ENCODE measurements at regions not wholly inside any gene's neighbourhood (a gene's known extent, or its start where the extent isn't known, plus 50 kb on each side); places are given as distances from the start of the nearest gene placed in this dataset.

DNA sequence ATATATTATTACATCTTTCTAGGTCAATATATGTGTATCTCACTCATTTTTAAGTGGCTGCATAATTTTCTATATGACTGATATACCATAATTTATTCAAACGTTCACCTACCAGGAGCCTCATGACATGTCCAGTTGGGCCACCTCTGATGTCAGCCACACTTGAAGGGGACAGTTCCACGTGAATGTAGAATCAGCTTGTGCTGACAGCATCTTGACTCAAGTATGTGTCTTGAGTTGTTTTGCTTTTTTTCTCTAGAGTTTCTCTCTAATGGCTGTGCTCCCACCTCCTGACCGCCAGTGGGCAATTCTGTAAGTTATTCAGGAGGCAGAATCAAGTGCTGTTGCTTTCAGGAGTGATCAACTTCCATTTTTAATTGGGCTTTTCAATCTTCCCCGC lies 237.9 kb downstream of the NFKBIZ start:
- POLR2A ChIA-PET: no interaction called here
- no peaks in the 10 kb centered on the region for H3K4me1 Mint-ChIP-seq (ENCODE audit: low read depth, unreplicated experiment)

DNA sequence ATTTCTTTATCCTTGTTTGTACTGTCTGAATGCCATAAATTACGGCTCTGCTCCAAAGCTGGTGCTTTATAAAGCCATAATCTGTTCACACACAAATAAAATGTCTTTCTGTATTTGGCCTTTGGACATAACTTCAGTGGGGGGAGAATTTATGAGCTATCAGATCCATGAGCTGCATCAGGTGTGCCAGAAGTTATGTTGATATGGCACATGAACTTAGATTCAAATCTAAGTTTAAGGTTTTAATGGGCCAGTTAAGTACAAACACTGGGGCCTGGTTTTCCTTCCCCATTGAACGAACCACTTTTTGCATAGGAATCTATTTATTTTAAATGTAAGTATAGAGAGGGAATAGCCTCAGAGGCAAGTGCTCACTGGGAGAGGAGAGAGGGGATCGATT lies 239.9 kb downstream of the NFKBIZ start:
- Histone ChIP-seq H3K36me3 (ENCODE audit: control insufficient read depth, insufficient read depth, low read length) (no peaks in the 10 kb centered on the region), H3K4me3 (ENCODE audit: low read depth, low read length) (no peak overlapping the region), H3K9me3 (peaks cover under 1% of the 10 kb centered on the region; the same call in 1 of the 2 replicates), H3K4me1 (peaks cover 11% of the 10 kb centered on the region), H3K27me3 (replicated peaks; ENCODE audit: control insufficient read depth, insufficient read depth, low read length) (no peaks in the 10 kb centered on the region)
- BruUV-seq (replicated peaks): no TSS peak
- TF ChIP-seq, protein P1, sequence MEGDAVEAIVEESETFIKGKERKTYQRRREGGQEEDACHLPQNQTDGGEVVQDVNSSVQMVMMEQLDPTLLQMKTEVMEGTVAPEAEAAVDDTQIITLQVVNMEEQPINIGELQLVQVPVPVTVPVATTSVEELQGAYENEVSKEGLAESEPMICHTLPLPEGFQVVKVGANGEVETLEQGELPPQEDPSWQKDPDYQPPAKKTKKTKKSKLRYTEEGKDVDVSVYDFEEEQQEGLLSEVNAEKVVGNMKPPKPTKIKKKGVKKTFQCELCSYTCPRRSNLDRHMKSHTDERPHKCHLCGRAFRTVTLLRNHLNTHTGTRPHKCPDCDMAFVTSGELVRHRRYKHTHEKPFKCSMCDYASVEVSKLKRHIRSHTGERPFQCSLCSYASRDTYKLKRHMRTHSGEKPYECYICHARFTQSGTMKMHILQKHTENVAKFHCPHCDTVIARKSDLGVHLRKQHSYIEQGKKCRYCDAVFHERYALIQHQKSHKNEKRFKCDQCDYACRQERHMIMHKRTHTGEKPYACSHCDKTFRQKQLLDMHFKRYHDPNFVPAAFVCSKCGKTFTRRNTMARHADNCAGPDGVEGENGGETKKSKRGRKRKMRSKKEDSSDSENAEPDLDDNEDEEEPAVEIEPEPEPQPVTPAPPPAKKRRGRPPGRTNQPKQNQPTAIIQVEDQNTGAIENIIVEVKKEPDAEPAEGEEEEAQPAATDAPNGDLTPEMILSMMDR (IDR thresholded peaks at IDR 0.05; ENCODE audit: insufficient read depth in 1 of 2, low read depth in 1 of 2, low read length in 1 of 2, severe bottlenecking in 1 of 2, unreplicated experiment in 1 of 2): no peak
- no peak for DNase-seq
- H3K27ac Mint-ChIP-seq (ENCODE audit: unreplicated experiment): no peak overlapping the region
- H3K36me3 Mint-ChIP-seq (ENCODE audit: insufficient read depth, unreplicated experiment): no peaks in the 10 kb centered on the region
- CTCF ChIA-PET: no interaction called here
- H3K9me3 Mint-ChIP-seq (ENCODE audit: unreplicated experiment): no peaks in the 10 kb centered on the region
- H3K27me3 Mint-ChIP-seq (ENCODE audit: insufficient read depth, unreplicated experiment): no peaks in the 10 kb centered on the region
- no peak overlapping the region for H3K4me3 Mint-ChIP-seq (ENCODE audit: unreplicated experiment)
- intact Hi-C loops (cut with micrococcal nuclease; ENCODE audit: unreplicated experiment): no loop called here
- H3K4me1 Mint-ChIP-seq (ENCODE audit: low read depth, unreplicated experiment): no peaks in the 10 kb centered on the region
- POLR2A ChIA-PET: no interaction called here

More for the DNA sequence above, 237.9 kb downstream of the NFKBIZ start:
- Histone ChIP-seq H3K9me3 (no peaks in the 10 kb centered on the region; the same call in 1 of the 2 replicates), H3K4me3 (ENCODE audit: low read depth, low read length) (no peak overlapping the region), H3K27me3 (replicated peaks; ENCODE audit: control insufficient read depth, insufficient read depth, low read length) (no peaks in the 10 kb centered on the region), H3K4me1 (no peaks in the 10 kb centered on the region; the same call in 1 of the 2 replicates), H3K36me3 (ENCODE audit: control insufficient read depth, insufficient read depth, low read length) (no peaks in the 10 kb centered on the region)
- CTCF ChIA-PET: no interaction called here
- Mint-ChIP-seq H3K27ac (ENCODE audit: unreplicated experiment) (no peak overlapping the region), H3K36me3 (ENCODE audit: insufficient read depth, unreplicated experiment) (no peaks in the 10 kb centered on the region), H3K9me3 (ENCODE audit: unreplicated experiment) (no peaks in the 10 kb centered on the region), H3K27me3 (ENCODE audit: insufficient read depth, unreplicated experiment) (no peaks in the 10 kb centered on the region), H3K4me3 (ENCODE audit: unreplicated experiment) (no peak overlapping the region)
- intact Hi-C loops (cut with micrococcal nuclease; ENCODE audit: unreplicated experiment): no loop called here
- no peak for DNase-seq
- TF ChIP-seq, protein P1 (IDR thresholded peaks at IDR 0.05; ENCODE audit: insufficient read depth in 1 of 2, low read depth in 1 of 2, low read length in 1 of 2, severe bottlenecking in 1 of 2, unreplicated experiment in 1 of 2): no peak
- BruUV-seq (replicated peaks): no TSS peak

DNA sequence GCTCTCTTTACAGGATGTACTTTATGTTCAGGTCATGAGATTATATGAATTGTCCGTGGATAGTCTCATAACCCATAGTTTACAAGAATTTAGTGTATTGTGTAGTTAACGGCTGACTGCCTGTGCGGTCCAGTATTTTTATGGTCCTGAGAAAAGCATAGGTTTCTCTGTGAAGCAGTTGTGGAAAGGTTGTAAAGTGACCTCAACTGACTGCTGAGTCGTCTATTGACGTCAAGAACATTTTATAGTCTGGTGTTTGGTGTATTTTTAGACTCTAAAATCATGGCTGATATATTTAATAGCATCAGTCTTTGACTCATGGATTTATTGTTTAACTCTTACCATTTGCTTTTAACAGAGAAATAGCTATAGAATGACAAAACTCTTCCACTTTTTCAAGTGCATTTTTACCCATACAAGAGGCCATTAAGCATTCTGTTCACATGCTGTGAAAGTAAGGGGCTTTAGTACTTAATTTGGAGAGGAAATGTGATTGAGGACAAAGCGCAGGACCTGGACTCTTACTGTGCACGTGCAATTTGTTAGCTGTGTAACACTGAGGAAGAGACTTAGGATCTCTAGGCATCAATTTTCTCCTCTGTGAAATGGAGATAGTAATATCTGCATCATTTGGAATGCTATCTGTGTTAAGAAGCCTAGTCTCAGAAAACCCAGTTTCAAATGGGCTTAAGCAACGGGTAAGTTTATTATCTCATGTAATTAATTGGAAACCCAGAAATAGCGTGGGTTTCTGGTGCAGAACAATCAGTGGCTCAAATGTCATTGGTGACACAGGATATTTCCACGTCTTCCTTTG lies 240.8 kb downstream of the NFKBIZ start:
- BruUV-seq (replicated peaks): no TSS peak
- no peaks in the 10 kb centered on the region for H3K36me3 ChIP-seq (ENCODE audit: control insufficient read depth, insufficient read depth, low read length)
- no peaks in the 10 kb centered on the region for H3K27me3 ChIP-seq (replicated peaks; ENCODE audit: control insufficient read depth, insufficient read depth, low read length)
- POLR2A ChIA-PET: no interaction called here
- CTCF ChIA-PET: no interaction called here
- DNase-seq: no peak
- Mint-ChIP-seq H3K36me3 (ENCODE audit: insufficient read depth, unreplicated experiment) (no peaks in the 10 kb centered on the region), H3K27ac (ENCODE audit: unreplicated experiment) (no peak overlapping the region), H3K4me1 (ENCODE audit: low read depth, unreplicated experiment) (no peaks in the 10 kb centered on the region), H3K4me3 (ENCODE audit: unreplicated experiment) (no peak overlapping the region), H3K27me3 (ENCODE audit: insufficient read depth, unreplicated experiment) (no peaks in the 10 kb centered on the region), H3K9me3 (ENCODE audit: unreplicated experiment) (no peaks in the 10 kb centered on the region)
- intact Hi-C loops (cut with micrococcal nuclease; ENCODE audit: unreplicated experiment): loop anchor here (5.0 kb wide), 1 partner anchor 137 kb away; no protein-coding TSS in a partner anchor
- no peak overlapping the region for H3K4me3 ChIP-seq (ENCODE audit: low read depth, low read length)
- H3K9me3 ChIP-seq: peaks cover 3% of the 10 kb centered on the region; the same call in 1 of the 2 replicates
- TF ChIP-seq, protein P1 (IDR thresholded peaks at IDR 0.05; ENCODE audit: insufficient read depth in 1 of 2, low read depth in 1 of 2, low read length in 1 of 2, severe bottlenecking in 1 of 2, unreplicated experiment in 1 of 2): no peak
- H3K4me1 ChIP-seq: peaks cover 20% of the 10 kb centered on the region

All from Caco-2 (cell line).